ENCODE measurements at regions not wholly inside any gene's neighbourhood (a gene's known extent, or its start where the extent isn't known, plus 50 kb on each side); places are given as distances from the start of the nearest gene placed in this dataset.

DNA sequence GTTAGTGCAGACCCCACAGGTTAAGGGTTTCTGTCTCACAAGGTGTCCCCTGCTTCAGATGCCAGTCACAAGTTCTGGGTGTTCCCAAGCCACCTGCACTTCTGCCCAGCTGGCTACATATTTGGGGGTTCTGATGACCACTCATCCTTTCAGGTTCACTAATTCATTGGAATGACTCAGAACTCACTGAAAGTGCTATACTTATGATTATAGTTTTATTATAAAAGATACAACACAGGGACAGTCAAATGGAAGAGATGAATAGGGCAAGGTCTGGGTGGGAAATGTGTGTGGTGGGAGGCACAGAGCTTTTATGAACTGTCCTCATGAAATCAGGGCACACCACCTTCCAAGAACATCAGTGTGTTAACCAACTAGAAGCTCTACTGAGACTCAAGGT lies 97.7 kb upstream of the CASK start:
- TF ChIP-seq CTCF (conservative IDR thresholded peaks at IDR 0.05; ENCODE audit: low read length) (no peak), EZH2phosphoT487 (IDR thresholded peaks at IDR 0.05; ENCODE audit: borderline replicate concordance) (no peak)

Measured in Loucy (cell line).